Activated CD8-positive, alpha-beta T cell treated with anti-CD3 and anti-CD28 coated beads for 36 hours (primary cell): ENCODE measurements at regions not wholly inside any gene's neighbourhood (a gene's known extent, or its start where the extent isn't known, plus 50 kb on each side); places are given as distances from the start of the nearest gene placed in this dataset.

Experiments used
- ATAC-seq: fragments of 200-7000 bp; cut with Tn5 transposase; one replicate; pipeline ENCODE4 v1.10.0; 2021; ENCODE audit warnings: mild to moderate bottlenecking, moderate library complexity
- CTCF ChIA-PET: fragments of 350-600 bp; sonication (Branson Sonifier 250); formaldehyde crosslinking; loops from one replicate; lab custom pipeline; 2021; ENCODE audit warnings: antibody characterized with exemption; lab: Charles Lee
- POLR2A ChIA-PET: fragments of 350-600 bp; sonication (Branson Sonifier 250); formaldehyde crosslinking; loops from one replicate; lab custom pipeline; 2021; ENCODE audit warnings: antibody characterized with exemption; lab: Charles Lee
- DNase-seq: peaks from one replicate; pipeline ENCODE4 v3.0.0-alpha.2; 2020
- H3K27ac Mint-ChIP-seq: one replicate; pipeline ENCODE4 v1.8.0; 2021; ENCODE audit warnings: mild to moderate bottlenecking, mixed read lengths
- H3K27me3 Mint-ChIP-seq: one replicate; pipeline ENCODE4 v1.8.0; 2021; ENCODE audit warnings: mixed read lengths
- H3K36me3 Mint-ChIP-seq: one replicate; pipeline ENCODE4 v1.8.0; 2021; ENCODE audit warnings: low read depth, mixed read lengths
- H3K4me1 Mint-ChIP-seq: one replicate; pipeline ENCODE4 v1.8.0; 2021; ENCODE audit warnings: low read depth, mixed read lengths
- H3K4me3 Mint-ChIP-seq: one replicate; pipeline ENCODE4 v1.8.0; 2021; ENCODE audit warnings: mild to moderate bottlenecking, moderate library complexity, mixed read lengths
- H3K9me3 Mint-ChIP-seq: one replicate; pipeline ENCODE4 v1.8.0; 2021; ENCODE audit warnings: mixed read lengths
- intact Hi-C: fragments of 100-400 bp; cut with micrococcal nuclease; formaldehyde crosslinking; loops from one replicate; pipeline ENCODE4 v1.10.0; 2022
- TF ChIP-seq, protein P1 (sequence below): fragments of 200-600 bp; IDR thresholded peaks from one replicate; pipeline ENCODE4 v1.8.0; 2022; ENCODE audit warnings: antibody characterized with exemption, mild to moderate bottlenecking

- no peak for ATAC-seq
- no peaks in the 10 kb centered on the region for H3K36me3 Mint-ChIP-seq
- ChIA-PET POLR2A (no interaction called here), CTCF (no interaction called here)
- TF ChIP-seq, protein P1, sequence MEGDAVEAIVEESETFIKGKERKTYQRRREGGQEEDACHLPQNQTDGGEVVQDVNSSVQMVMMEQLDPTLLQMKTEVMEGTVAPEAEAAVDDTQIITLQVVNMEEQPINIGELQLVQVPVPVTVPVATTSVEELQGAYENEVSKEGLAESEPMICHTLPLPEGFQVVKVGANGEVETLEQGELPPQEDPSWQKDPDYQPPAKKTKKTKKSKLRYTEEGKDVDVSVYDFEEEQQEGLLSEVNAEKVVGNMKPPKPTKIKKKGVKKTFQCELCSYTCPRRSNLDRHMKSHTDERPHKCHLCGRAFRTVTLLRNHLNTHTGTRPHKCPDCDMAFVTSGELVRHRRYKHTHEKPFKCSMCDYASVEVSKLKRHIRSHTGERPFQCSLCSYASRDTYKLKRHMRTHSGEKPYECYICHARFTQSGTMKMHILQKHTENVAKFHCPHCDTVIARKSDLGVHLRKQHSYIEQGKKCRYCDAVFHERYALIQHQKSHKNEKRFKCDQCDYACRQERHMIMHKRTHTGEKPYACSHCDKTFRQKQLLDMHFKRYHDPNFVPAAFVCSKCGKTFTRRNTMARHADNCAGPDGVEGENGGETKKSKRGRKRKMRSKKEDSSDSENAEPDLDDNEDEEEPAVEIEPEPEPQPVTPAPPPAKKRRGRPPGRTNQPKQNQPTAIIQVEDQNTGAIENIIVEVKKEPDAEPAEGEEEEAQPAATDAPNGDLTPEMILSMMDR: no peak
- intact Hi-C loops: no loop called here
- peaks cover 6% of the 10 kb centered on the region for H3K4me1 Mint-ChIP-seq
- no peak overlapping the region for H3K27ac Mint-ChIP-seq
- no peak overlapping the region for H3K4me3 Mint-ChIP-seq
- H3K27me3 Mint-ChIP-seq: no peaks in the 10 kb centered on the region
- peaks cover 4% of the 10 kb centered on the region for H3K9me3 Mint-ChIP-seq
- DNase-seq: no peak
These were observed 112.1 kb downstream of the DLL1 start for GRCh38 chr6:170178561-170179477.

DNA sequence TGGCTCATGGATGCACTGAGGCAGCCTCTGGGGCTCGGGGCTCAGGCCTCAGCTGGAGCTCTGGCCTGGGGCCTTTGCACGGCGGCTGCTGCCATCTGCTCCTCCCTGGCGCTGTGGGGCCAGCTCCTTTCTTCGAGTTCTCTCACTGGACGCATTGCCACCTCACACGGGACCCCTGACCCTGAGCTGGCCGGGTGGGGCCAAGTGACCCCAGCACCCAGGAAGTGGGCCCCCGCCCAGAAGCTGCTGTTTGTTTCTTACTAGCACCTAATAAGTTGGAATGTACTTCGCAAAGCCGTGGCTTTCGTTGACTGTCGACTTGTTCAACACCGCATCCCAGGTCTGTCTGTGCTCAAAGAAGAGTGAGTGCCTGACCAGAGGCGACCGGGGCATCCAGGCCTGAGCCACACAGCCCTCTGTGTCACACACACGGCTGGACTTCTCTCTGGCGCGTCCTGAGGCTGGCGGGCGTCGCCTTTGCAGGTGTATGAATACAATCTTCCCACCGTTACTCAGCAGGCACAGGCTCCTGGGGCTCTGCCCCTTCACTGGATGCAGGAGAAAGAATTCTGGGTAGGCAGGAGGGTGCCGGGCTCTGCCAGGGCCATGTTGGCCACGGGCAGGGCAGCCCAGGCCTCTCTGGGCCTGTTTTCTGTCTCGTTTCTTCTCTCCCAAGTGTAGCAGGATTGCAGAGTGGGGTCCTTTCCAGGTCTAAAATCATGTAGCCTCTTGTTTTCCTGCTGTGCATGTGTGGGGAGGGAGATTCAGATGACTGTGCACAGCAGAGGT lies 112.9 kb downstream of the DLL1 start:
- Mint-ChIP-seq H3K4me1 (peaks cover 6% of the 10 kb centered on the region), H3K9me3 (no peaks in the 10 kb centered on the region), H3K27me3 (peaks cover 2% of the 10 kb centered on the region), H3K36me3 (no peaks in the 10 kb centered on the region), H3K27ac (no peak overlapping the region), H3K4me3 (no peak overlapping the region)
- ChIA-PET POLR2A (no interaction called here), CTCF (no interaction called here)
- ATAC-seq: peak; percentile 34
- intact Hi-C loops: no loop called here
- TF ChIP-seq, protein P1: no peak
- no peak for DNase-seq

DNA sequence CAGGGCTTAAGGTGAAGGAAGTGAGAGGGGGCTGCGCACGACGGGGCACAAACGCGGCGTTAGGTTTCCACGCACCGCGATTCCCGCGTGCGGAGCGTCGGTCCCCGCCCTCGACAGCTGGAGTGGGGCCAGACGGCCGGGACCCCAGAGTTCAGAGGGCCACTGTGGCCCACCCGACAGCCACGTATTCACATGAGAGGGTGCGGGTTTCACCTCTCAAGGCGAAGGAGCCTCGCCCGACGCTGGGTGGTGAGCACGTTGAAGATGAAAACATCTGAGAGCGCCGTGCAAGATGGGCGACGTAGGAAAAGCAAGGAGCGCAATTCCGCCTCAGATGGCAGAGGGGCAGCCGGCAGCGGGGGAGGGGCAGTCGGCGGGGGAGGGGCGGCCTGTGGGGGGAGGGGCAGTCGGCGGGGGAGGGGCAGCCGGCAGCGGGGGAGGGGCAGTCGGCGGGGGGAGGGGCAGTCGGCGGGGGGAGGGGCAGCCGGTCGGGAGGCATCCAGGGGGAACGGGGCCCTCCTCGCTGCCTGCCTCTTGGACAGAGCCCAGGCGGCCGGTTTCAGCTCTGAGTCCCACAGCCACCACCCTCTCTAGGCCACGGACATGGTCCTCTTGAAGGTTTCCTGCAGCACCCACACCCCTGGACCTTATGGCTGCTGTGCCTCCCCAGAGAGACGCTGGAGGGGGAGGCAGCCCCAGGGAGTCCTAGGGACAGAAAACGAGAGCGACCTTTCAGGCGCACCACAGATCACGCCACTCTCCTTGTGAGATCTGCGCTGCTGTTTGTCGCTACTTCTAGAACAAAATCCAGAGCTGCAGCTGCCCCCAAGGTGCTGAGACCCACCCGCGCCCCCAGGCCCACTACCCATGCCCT lies 113.7 kb downstream of the DLL1 start:
- peak; percentile 12 for DNase-seq
- Mint-ChIP-seq H3K27me3 (peaks cover 5% of the 10 kb centered on the region), H3K4me1 (peaks cover 6% of the 10 kb centered on the region), H3K4me3 (peak overlapping the region; percentile 41), H3K36me3 (no peaks in the 10 kb centered on the region), H3K27ac (peak overlapping the region; percentile 81), H3K9me3 (no peaks in the 10 kb centered on the region)
- intact Hi-C loops: no loop called here
- POLR2A ChIA-PET: no interaction called here
- CTCF ChIA-PET: no interaction called here
- TF ChIP-seq, protein P1: no peak
- peak; percentile 64 for ATAC-seq

- no peak for ATAC-seq
- Mint-ChIP-seq H3K27me3 (peaks cover 5% of the 10 kb centered on the region), H3K27ac (no peak overlapping the region), H3K9me3 (peaks cover 2% of the 10 kb centered on the region), H3K36me3 (no peaks in the 10 kb centered on the region), H3K4me3 (no peak overlapping the region), H3K4me1 (peaks cover 2% of the 10 kb centered on the region)
- POLR2A ChIA-PET: no interaction called here
- TF ChIP-seq, protein P1: no peak
- intact Hi-C loops: no loop called here
- DNase-seq: no peak
- CTCF ChIA-PET: no interaction called here
These were observed 114.6 kb downstream of the DLL1 start for GRCh38 chr6:170176136-170176897.
